ENCODE measurements at regions not wholly inside any gene's neighbourhood (a gene's known extent, or its start where the extent isn't known, plus 50 kb on each side); places are given as distances from the start of the nearest gene placed in this dataset.
"Not testable (repeated sequence)": the region's sequence is repeated elsewhere in the genome, so short reads cannot be mapped to it uniquely, and the experiment has no call there.

DNA sequence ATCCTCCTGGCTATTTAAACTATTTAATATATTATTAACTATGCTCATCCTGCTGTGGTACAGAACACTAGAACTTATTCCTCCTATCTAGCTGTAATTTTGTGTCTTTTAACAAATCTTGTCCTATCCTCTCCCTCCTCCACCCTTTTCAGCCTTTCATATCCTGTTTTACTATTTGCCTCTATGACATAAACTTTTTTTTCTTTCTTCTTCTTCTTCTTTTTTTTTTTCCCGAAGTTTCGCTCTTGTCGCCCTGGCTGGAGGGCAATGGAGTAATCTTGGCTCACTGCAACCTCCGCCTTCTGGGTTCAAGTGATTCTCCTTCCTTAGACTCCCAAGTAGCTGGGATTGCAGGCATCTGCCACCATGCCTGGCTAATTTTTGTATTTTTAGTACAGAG lies 201.5 kb downstream of the LPIN1 start:
- intact Hi-C loops (cut with DNase I), result no loop called here
- Histone ChIP-seq H3K36me3 (replicated peaks in 1 of 2; ENCODE audit: insufficient read depth in 1 of 2, low read depth in 2 of 2) (no peaks in the 10 kb centered on the region), H3K9me3 (no peaks in the 10 kb centered on the region), H3K4me1 (no peaks in the 10 kb centered on the region), H3K27ac (no peak overlapping the region), H3K27me3 (no peaks in the 10 kb centered on the region), H3K4me3 (no peak overlapping the region)
- ATAC-seq (no peak), DNase-seq (no peak)
- TF ChIP-seq, protein P1, sequence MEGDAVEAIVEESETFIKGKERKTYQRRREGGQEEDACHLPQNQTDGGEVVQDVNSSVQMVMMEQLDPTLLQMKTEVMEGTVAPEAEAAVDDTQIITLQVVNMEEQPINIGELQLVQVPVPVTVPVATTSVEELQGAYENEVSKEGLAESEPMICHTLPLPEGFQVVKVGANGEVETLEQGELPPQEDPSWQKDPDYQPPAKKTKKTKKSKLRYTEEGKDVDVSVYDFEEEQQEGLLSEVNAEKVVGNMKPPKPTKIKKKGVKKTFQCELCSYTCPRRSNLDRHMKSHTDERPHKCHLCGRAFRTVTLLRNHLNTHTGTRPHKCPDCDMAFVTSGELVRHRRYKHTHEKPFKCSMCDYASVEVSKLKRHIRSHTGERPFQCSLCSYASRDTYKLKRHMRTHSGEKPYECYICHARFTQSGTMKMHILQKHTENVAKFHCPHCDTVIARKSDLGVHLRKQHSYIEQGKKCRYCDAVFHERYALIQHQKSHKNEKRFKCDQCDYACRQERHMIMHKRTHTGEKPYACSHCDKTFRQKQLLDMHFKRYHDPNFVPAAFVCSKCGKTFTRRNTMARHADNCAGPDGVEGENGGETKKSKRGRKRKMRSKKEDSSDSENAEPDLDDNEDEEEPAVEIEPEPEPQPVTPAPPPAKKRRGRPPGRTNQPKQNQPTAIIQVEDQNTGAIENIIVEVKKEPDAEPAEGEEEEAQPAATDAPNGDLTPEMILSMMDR (IDR thresholded peaks at IDR 0.05), result no peak
- WGBS, 2 donors, result 84 to 89% methylated on average over 4 of the region's 4 CpGs

GRCh38 chr2:11949732-11950523 lies 203.5 kb downstream of the LPIN1 start:
- 69 to 72% methylated on average over 4 of the region's 4 CpGs for WGBS, 2 donors
- intact Hi-C loops (cut with DNase I), result no loop called here

DNA sequence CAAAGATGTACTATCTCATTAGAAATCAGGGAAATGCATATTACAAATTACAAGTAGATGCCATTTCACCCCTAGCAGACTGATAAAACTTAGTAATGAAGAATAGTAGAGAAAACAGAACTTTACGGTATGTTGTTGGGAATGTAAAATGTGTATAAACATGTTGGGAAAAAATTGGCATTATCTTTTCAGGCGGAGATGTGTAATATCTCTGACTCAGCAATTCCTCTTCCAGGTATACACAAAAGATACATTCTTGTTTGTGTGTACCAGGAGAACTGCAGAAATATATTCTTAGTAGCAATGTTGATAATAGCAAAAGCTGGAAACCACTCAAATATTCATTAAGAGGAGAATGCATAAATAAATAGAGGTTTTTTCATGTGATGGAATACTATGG lies 204.5 kb downstream of the LPIN1 start:
- H3K4me3 ChIP-seq, result no peak overlapping the region
- no peaks in the 10 kb centered on the region for H3K27me3 ChIP-seq
- DNase-seq (no peak), ATAC-seq (no peak)
- intact Hi-C loops (cut with DNase I), result no loop called here
- H3K27ac ChIP-seq, result no peak overlapping the region
- H3K36me3 ChIP-seq (replicated peaks in 1 of 2; ENCODE audit: insufficient read depth in 1 of 2, low read depth in 2 of 2), result no peaks in the 10 kb centered on the region
- no peak for TF ChIP-seq POLR2A (IDR thresholded peaks at IDR 0.05)
- TF ChIP-seq, protein P1 (IDR thresholded peaks at IDR 0.05), result no peak
- 70 to 84% methylated on average over 2 of the region's 2 CpGs for WGBS, 2 donors
- no peaks in the 10 kb centered on the region for H3K9me3 ChIP-seq
- H3K4me1 ChIP-seq, result no peaks in the 10 kb centered on the region

More at GRCh38 chr2:11949732-11950523, 203.5 kb downstream of the LPIN1 start:
- no peaks in the 10 kb centered on the region for H3K36me3 ChIP-seq (replicated peaks in 1 of 2; ENCODE audit: insufficient read depth in 1 of 2, low read depth in 2 of 2)
- DNase-seq, result no peak
- TF ChIP-seq POLR2A (IDR thresholded peaks at IDR 0.05), result no peak
- TF ChIP-seq, protein P1 (IDR thresholded peaks at IDR 0.05), result no peak
- no peaks in the 10 kb centered on the region for H3K27me3 ChIP-seq
- no peaks in the 10 kb centered on the region for H3K4me1 ChIP-seq
- no peak overlapping the region for H3K4me3 ChIP-seq
- ATAC-seq, result no peak
- no peaks in the 10 kb centered on the region for H3K9me3 ChIP-seq
- H3K27ac ChIP-seq, result no peak overlapping the region

DNA sequence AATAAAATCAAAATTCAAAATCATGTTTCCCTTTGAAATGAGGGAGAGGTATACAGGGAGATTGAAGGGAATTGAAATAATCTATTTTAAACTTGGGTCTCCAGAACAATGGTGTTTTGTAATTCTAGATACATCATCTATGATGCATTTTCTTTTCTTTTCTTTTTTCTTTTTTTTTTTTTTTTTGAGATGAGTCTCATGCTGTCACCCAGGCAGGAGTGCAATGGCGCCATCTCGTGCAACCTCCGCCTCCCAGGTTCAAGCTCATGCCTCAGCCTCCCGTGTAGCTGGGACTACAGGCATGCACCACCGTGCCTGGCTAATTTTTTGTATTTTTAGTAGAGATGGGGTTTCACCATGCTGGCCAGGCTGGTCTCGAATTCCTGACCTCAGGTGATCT lies 205.1 kb downstream of the LPIN1 start:
- H3K4me3 ChIP-seq; H3K36me3 ChIP-seq (replicated peaks in 1 of 2; ENCODE audit: insufficient read depth in 1 of 2, low read depth in 2 of 2); intact Hi-C loops (cut with DNase I); DNase-seq; H3K9me3 ChIP-seq; H3K4me1 ChIP-seq; H3K27me3 ChIP-seq; ATAC-seq; H3K27ac ChIP-seq: not testable (repeated sequence)
- WGBS, 2 donors, result 79 to 82% methylated on average over 6 of the region's 6 CpGs

DNA sequence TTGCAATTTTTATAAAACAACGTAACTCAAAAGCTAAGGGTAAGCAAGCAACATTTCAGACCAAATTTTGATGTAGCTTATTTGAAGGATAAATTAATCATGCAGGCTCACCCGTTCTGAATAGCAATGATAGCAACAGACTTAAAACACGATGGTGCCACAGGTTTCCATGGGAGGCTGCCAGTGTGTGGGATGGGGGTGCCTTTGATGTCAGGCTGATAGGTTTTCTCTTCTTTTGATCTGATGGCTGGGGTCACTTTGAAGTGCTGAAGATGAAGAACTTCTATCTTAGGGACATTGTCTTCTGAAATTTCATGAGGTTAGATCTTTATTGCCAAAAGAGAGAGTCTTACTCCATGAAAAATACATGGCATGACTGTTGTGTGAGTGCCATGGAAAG lies 206.8 kb downstream of the LPIN1 start:
- no peak overlapping the region for H3K27ac ChIP-seq
- ATAC-seq (no peak), DNase-seq (no peak)
- H3K4me3 ChIP-seq, result no peak overlapping the region
- TF ChIP-seq, protein P1 (IDR thresholded peaks at IDR 0.05), result no peak
- intact Hi-C loops (cut with DNase I), result no loop called here
- H3K4me1 ChIP-seq, result no peaks in the 10 kb centered on the region
- 67 to 69% methylated on average over 3 of the region's 3 CpGs for whole genome bisulfite sequencing, 2 donors
- no peaks in the 10 kb centered on the region for H3K9me3 ChIP-seq
- H3K36me3 ChIP-seq (replicated peaks in 1 of 2; ENCODE audit: insufficient read depth in 1 of 2, low read depth in 2 of 2), result no peaks in the 10 kb centered on the region
- no peaks in the 10 kb centered on the region for H3K27me3 ChIP-seq
